RWPE2 (cell line): ENCODE measurements at regions not wholly inside any gene's neighbourhood (a gene's known extent, or its start where the extent isn't known, plus 50 kb on each side); places are given as distances from the start of the nearest gene placed in this dataset.
A peak's percentile ranks its signal among the peaks of the same experiment; 100 is the strongest.

Experiments used
- ATAC-seq: fragments of 200-7000 bp; cut with Tn5 transposase; 3 replicates; pipeline ENCODE4 v1.9.1; 2021; ENCODE audit warnings: low read depth
- DNase-seq: peaks from one replicate; pipeline ENCODE4 v3.0.0-alpha.2; 2020; ENCODE audit warnings: low spot score
- H3K27ac ChIP-seq: fragments of 450-650 bp; 2 replicates; pipeline ENCODE4 v1.5.1; 2017; ENCODE audit warnings: mild to moderate bottlenecking; ENCODE audit not compliant: poor library complexity, severe bottlenecking
- H3K27me3 ChIP-seq: fragments of 250-450 bp; sonication (Bioruptor Pico); 2 replicates; pipeline ENCODE4 v1.5.1; 2021; ENCODE audit warnings: mild to moderate bottlenecking, moderate library complexity; ENCODE audit not compliant: insufficient read depth, poor library complexity, severe bottlenecking
- H3K36me3 ChIP-seq: fragments of 250-450 bp; sonication (Bioruptor Pico); 2 replicates; pipeline ENCODE4 v1.5.1; 2020; ENCODE audit warnings: low read depth, mild to moderate bottlenecking, moderate library complexity
- H3K4me1 ChIP-seq: fragments of 250-450 bp; sonication (Bioruptor Pico); 2 replicates; pipeline ENCODE4 v1.5.1; 2021; ENCODE audit warnings: mild to moderate bottlenecking, moderate library complexity; ENCODE audit not compliant: insufficient read depth, poor library complexity, severe bottlenecking
- H3K4me3 ChIP-seq: fragments of 250-450 bp; sonication (Bioruptor Pico); 2 replicates; pipeline ENCODE4 v1.5.1; 2021; ENCODE audit warnings: mild to moderate bottlenecking, moderate library complexity; ENCODE audit not compliant: severe bottlenecking
- H3K9me3 ChIP-seq: fragments of 250-450 bp; sonication (Bioruptor Pico); 2 replicates; pipeline ENCODE4 v1.5.1; 2021; ENCODE audit warnings: mild to moderate bottlenecking, moderate library complexity; ENCODE audit not compliant: severe bottlenecking
- TF ChIP-seq, protein P1 (sequence below): fragments of 450-650 bp; IDR thresholded peaks from one replicate; pipeline ENCODE4 v1.5.1; 2017; ENCODE audit warnings: mild to moderate bottlenecking, moderate library complexity; ENCODE audit not compliant: poor library complexity, severe bottlenecking

DNA sequence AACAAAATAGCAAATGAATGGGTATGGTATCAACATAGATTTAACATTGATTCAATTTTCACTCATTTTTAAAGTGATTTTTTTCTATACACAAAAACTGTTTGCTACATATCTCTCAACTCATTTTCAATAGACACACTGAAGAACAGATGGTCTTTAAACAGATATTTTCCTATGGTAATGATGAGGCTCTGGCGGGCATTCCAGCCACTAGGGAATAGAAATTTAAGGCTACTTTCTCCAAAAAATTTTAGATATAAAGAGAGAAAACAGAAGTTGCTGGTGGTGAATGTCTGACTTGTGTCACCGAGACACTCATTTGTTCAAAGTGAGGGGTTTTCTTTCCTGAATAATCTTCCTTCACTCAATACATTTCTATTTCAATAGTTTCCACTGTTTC lies 693.0 kb downstream of the ETS1 start:
- no peak overlapping the region for H3K27ac ChIP-seq
- no peaks in the 10 kb centered on the region for H3K9me3 ChIP-seq
- DNase-seq (no peak), ATAC-seq (no peak)
- TF ChIP-seq, protein P1, sequence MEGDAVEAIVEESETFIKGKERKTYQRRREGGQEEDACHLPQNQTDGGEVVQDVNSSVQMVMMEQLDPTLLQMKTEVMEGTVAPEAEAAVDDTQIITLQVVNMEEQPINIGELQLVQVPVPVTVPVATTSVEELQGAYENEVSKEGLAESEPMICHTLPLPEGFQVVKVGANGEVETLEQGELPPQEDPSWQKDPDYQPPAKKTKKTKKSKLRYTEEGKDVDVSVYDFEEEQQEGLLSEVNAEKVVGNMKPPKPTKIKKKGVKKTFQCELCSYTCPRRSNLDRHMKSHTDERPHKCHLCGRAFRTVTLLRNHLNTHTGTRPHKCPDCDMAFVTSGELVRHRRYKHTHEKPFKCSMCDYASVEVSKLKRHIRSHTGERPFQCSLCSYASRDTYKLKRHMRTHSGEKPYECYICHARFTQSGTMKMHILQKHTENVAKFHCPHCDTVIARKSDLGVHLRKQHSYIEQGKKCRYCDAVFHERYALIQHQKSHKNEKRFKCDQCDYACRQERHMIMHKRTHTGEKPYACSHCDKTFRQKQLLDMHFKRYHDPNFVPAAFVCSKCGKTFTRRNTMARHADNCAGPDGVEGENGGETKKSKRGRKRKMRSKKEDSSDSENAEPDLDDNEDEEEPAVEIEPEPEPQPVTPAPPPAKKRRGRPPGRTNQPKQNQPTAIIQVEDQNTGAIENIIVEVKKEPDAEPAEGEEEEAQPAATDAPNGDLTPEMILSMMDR = no peak
- H3K4me3 ChIP-seq = no peak overlapping the region
- H3K36me3 ChIP-seq = no peaks in the 10 kb centered on the region
- H3K4me1 ChIP-seq = peaks cover 14% of the 10 kb centered on the region
- no peaks in the 10 kb centered on the region for H3K27me3 ChIP-seq

DNA sequence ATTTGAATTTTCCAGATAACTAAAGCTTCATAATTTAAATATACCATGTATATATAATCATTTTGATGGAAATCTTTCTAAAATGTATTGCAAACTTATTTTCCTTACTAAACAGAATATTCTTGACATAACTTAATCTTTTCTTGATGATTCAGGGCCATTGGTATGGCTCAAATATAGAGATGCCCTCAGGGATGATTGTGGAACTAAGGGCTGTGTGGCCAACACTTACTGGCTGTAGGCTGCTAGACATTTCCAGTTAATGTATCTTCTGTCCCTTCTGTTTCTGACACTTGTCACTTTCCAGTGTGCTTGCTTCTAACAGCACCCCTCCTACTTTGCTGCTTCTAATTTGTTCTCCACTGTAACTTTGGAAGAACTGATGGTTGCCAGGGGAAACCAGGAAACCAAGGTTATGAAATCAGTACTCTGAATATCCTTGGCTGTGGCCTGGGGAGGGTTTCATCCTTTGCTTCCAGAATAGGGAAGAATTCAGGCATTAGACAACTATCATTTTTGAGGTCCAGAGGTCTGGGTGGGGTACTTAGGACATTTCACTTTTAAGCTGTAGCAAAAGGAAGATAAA lies 697.2 kb downstream of the ETS1 start:
- no peaks in the 10 kb centered on the region for H3K9me3 ChIP-seq
- H3K36me3 ChIP-seq = no peaks in the 10 kb centered on the region
- DNase-seq (no peak), ATAC-seq (peak; percentile 97)
- no peaks in the 10 kb centered on the region for H3K27me3 ChIP-seq
- peak overlapping the region; percentile 56 for H3K27ac ChIP-seq
- TF ChIP-seq, protein P1 = no peak
- no peak overlapping the region for H3K4me3 ChIP-seq
- H3K4me1 ChIP-seq = peaks cover 14% of the 10 kb centered on the region

DNA sequence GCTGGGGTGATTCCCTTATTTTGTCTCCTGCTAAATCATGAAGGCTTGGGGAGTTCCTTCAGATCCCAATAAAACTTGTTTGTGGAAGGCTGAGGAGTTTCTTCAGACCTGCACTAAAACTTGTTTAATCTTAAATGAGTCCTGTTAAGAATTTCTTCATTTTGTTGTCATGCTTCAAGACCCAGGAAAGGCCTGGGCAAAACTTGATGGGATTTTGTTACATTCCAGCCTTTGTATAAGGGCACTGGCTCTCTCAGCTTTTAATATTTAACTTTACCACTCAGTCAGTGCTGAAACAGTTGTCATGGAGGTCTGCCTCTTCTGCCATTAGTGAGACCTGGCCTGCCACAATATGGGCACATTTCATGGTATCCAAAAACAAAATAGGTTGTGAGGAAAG lies 699.0 kb downstream of the ETS1 start:
- H3K27ac ChIP-seq = no peak overlapping the region

DNA sequence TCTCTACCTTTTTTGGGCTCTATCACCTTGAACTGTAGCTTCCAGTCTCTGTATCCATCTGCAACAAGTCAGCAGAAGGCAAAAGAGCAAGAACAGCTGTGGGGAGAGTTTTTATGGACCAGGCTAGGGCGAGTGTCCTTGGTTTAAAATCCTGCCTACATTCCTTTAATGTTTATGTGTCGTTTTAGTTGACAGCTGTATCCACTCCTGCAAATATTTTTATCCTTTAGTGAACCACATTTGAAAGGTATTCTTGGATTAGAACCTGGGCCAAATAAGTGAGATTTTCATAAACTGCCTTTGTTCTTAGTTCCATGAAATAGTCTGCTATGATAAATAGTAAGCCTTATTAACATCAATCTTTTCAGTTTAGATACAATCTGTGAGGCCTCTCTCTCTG lies 712.2 kb downstream of the ETS1 start:
- no peak for ATAC-seq
- H3K4me3 ChIP-seq = no peak overlapping the region
- TF ChIP-seq, protein P1 = no peak

More for the DNA sequence above, 699.0 kb downstream of the ETS1 start:
- ATAC-seq = no peak
- peaks cover 14% of the 10 kb centered on the region for H3K4me1 ChIP-seq
- no peak overlapping the region for H3K4me3 ChIP-seq
- no peaks in the 10 kb centered on the region for H3K9me3 ChIP-seq
- TF ChIP-seq, protein P1 = no peak
- H3K36me3 ChIP-seq = no peaks in the 10 kb centered on the region
- DNase-seq = no peak
- no peaks in the 10 kb centered on the region for H3K27me3 ChIP-seq

DNA sequence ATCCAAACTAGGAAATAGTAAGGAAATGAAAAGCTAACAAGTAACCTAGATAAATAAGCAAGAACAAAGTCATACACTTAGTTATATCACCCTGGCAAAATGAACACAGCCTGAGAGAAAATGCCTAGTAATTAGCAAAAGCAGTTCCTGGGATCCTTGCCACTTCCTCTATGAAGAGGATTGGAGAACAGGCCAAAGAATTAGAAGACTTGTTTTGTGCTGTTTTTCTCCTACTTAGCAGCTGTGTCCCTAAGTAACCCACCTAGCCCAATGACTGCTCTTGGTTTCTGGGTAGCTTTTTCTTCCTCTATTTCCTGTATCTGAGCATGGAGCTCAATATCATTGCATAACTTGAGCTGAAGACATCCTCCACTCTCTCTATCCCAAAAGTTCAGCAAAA lies 713.9 kb downstream of the ETS1 start:
- H3K4me3 ChIP-seq = no peak overlapping the region
- no peaks in the 10 kb centered on the region for H3K9me3 ChIP-seq
- ATAC-seq = no peak
- H3K36me3 ChIP-seq = no peaks in the 10 kb centered on the region
- no peaks in the 10 kb centered on the region for H3K27me3 ChIP-seq
- H3K27ac ChIP-seq = no peak overlapping the region
- H3K4me1 ChIP-seq = no peaks in the 10 kb centered on the region
- no peak for DNase-seq
- TF ChIP-seq, protein P1 = no peak

More for the DNA sequence above, 712.2 kb downstream of the ETS1 start:
- no peaks in the 10 kb centered on the region for H3K9me3 ChIP-seq
- no peaks in the 10 kb centered on the region for H3K36me3 ChIP-seq
- no peak overlapping the region for H3K27ac ChIP-seq
- no peaks in the 10 kb centered on the region for H3K4me1 ChIP-seq
- H3K27me3 ChIP-seq = no peaks in the 10 kb centered on the region
- no peak for DNase-seq
